Panc1 (cell line): ENCODE measurements at regions not wholly inside any gene's neighbourhood (a gene's known extent, or its start where the extent isn't known, plus 50 kb on each side); places are given as distances from the start of the nearest gene placed in this dataset.

ENCODE experiments used
- ATAC-seq: fragments of 200-7000 bp; cut with Tn5 transposase; 2 replicates; pipeline ENCODE4 v1.9.1; 2020; ENCODE audit warnings: mild to moderate bottlenecking, moderate library complexity
- BruUV-seq: library from RNA; stranded (reverse); fragments of 400-500 nt; replicated peaks from 2 replicates; lab custom pipeline; 2021; lab: Mats Ljungman, UMichigan
- CTCF ChIA-PET: fragments of 300-600 bp; sonication (Branson Sonifier 250); formaldehyde crosslinking; loops from one replicate; lab custom pipeline; 2022; ENCODE audit warnings: antibody characterized with exemption; lab: Charles Lee
- POLR2A ChIA-PET: fragments of 300-600 bp; sonication (Branson Sonifier 250); formaldehyde crosslinking; loops from one replicate; lab custom pipeline; 2022; ENCODE audit warnings: antibody characterized with exemption; lab: Charles Lee
- DNase-seq: peaks from one replicate; pipeline ENCODE4 v3.0.0-alpha.2; 2010; ENCODE audit warnings: low read depth, low spot score
- H3K27ac ChIP-seq: 2 replicates; pipeline ENCODE4 v1.5.1; 2011; ENCODE audit warnings: mild to moderate bottlenecking, low read length, inconsistent platforms
- H3K27me3 ChIP-seq: fragments of 200-500 bp; sonication (Bioruptor generic); 2 replicates; pipeline ENCODE4 v1.6.0; 2014; ENCODE audit warnings: low read length, inconsistent platforms; ENCODE audit not compliant: control insufficient read depth, insufficient read depth
- H3K36me3 ChIP-seq: fragments of 200-500 bp; sonication (Bioruptor generic); 2 replicates; pipeline ENCODE4 v1.5.1; 2014; ENCODE audit warnings: inconsistent platforms, mild to moderate bottlenecking, low read length, moderate library complexity; ENCODE audit not compliant: control insufficient read depth, insufficient read depth
- H3K4me1 ChIP-seq: 2 replicates; pipeline ENCODE4 v1.5.1; 2011; ENCODE audit warnings: inconsistent platforms, mild to moderate bottlenecking, low read length, moderate library complexity; ENCODE audit not compliant: control insufficient read depth, insufficient read depth
- H3K4me3 ChIP-seq, 2 experiments: 2 replicates each; pipeline ENCODE4 v1.5.1; 2011 to 2012; ENCODE audit warnings: low read depth in 2 of 2, low read length in 2 of 2, mild to moderate bottlenecking in 2 of 2, inconsistent platforms in 1 of 2, moderate library complexity in 1 of 2
- H3K9me3 ChIP-seq: fragments of 200-500 bp; sonication (Bioruptor generic); 2 replicates; pipeline ENCODE4 v1.5.1; 2014; ENCODE audit warnings: low read depth, mild to moderate bottlenecking, inconsistent platforms, low read length, moderate library complexity; ENCODE audit not compliant: control insufficient read depth, insufficient read depth
- POLR2AphosphoS5 ChIP-seq: IDR thresholded peaks from 2 replicates; pipeline ENCODE4 v1.6.1; 2012; ENCODE audit warnings: mild to moderate bottlenecking, low read depth, low read length, moderate library complexity
- SIN3A ChIP-seq: IDR thresholded peaks from 2 replicates; pipeline ENCODE4 v1.6.1; 2012; ENCODE audit warnings: low read depth, mild to moderate bottlenecking, low read length, moderate library complexity, borderline replicate concordance; ENCODE audit not compliant: insufficient read depth
- TCF7L2 ChIP-seq: IDR thresholded peaks from 2 replicates; pipeline ENCODE4 v1.6.1; 2011; ENCODE audit warnings: mild to moderate bottlenecking, low read depth, low read length, inconsistent platforms
- in situ Hi-C: cut with HindIII; loops from 2 replicates; pipeline ENCODE4 v1.10.0; 2016; ENCODE audit warnings: low sequenced_read_pairs, low pct_unique_long_range_greater_than_20kb
- intact Hi-C: fragments of 100-400 bp; cut with micrococcal nuclease; formaldehyde crosslinking; loops from one replicate; pipeline ENCODE4 v1.10.0; 2022; ENCODE audit not compliant: unreplicated experiment
- TF ChIP-seq, protein P1 (sequence below), 2 experiments: IDR thresholded peaks; 2 replicates each; pipeline ENCODE4 v1.6.1; 2011 to 2012; ENCODE audit warnings: low read depth in 2 of 2, control low read depth in 1 of 2, low read length in 1 of 2, mild to moderate bottlenecking in 1 of 2, moderate library complexity in 1 of 2; ENCODE audit not compliant: insufficient read depth in 1 of 2
- TF ChIP-seq, protein P2 (sequence below): fragments of 450-650 bp; IDR thresholded peaks from 2 replicates; pipeline ENCODE4 v1.5.1; 2017; ENCODE audit warnings: mild to moderate bottlenecking

DNA sequence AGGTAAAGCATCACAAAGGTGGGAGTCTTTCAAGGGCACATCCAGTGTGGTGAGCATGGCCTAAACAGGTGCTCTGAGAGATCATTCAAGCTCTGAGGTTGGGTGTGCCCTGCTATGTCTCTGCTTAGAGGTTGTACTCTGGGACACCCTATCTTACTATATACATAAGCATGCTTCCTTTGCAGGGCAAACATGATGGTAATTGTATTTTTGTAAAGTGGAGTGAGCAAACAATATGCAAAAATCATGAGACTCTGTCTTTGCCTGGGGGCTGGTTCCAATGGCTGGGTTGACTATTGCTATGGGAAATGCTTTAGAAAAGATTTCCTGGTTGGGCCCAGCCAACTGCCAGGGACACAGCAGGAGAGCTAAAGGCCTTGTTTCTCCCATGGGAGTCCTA, 315.1 kb upstream of the TLE3 start:
- Histone ChIP-seq H3K27me3 (no peaks in the 10 kb centered on the region), H3K4me3 (no peak overlapping the region), H3K27ac (no peak overlapping the region), H3K36me3 (no peaks in the 10 kb centered on the region), H3K4me1 (peaks cover 26% of the 10 kb centered on the region), H3K9me3 (0 out of 2 replicates have a peak, but pooled peaks cover 6% of the 10 kb centered on the region)
- in situ Hi-C loops = no loop called here
- intact Hi-C loops = no loop called here
- POLR2A ChIA-PET = no interaction called here
- ATAC-seq (no peak), DNase-seq (no peak)
- CTCF ChIA-PET = no interaction called here
- TF ChIP-seq TCF7L2 (no peak), POLR2AphosphoS5 (no peak), SIN3A (no peak)
- TF ChIP-seq, protein P1, sequence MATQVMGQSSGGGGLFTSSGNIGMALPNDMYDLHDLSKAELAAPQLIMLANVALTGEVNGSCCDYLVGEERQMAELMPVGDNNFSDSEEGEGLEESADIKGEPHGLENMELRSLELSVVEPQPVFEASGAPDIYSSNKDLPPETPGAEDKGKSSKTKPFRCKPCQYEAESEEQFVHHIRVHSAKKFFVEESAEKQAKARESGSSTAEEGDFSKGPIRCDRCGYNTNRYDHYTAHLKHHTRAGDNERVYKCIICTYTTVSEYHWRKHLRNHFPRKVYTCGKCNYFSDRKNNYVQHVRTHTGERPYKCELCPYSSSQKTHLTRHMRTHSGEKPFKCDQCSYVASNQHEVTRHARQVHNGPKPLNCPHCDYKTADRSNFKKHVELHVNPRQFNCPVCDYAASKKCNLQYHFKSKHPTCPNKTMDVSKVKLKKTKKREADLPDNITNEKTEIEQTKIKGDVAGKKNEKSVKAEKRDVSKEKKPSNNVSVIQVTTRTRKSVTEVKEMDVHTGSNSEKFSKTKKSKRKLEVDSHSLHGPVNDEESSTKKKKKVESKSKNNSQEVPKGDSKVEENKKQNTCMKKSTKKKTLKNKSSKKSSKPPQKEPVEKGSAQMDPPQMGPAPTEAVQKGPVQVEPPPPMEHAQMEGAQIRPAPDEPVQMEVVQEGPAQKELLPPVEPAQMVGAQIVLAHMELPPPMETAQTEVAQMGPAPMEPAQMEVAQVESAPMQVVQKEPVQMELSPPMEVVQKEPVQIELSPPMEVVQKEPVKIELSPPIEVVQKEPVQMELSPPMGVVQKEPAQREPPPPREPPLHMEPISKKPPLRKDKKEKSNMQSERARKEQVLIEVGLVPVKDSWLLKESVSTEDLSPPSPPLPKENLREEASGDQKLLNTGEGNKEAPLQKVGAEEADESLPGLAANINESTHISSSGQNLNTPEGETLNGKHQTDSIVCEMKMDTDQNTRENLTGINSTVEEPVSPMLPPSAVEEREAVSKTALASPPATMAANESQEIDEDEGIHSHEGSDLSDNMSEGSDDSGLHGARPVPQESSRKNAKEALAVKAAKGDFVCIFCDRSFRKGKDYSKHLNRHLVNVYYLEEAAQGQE (IDR thresholded peaks at IDR 0.05; ENCODE audit: insufficient read depth in 1 of 2, low read depth in 2 of 2, low read length in 1 of 2) = no peak
- TF ChIP-seq, protein P2, sequence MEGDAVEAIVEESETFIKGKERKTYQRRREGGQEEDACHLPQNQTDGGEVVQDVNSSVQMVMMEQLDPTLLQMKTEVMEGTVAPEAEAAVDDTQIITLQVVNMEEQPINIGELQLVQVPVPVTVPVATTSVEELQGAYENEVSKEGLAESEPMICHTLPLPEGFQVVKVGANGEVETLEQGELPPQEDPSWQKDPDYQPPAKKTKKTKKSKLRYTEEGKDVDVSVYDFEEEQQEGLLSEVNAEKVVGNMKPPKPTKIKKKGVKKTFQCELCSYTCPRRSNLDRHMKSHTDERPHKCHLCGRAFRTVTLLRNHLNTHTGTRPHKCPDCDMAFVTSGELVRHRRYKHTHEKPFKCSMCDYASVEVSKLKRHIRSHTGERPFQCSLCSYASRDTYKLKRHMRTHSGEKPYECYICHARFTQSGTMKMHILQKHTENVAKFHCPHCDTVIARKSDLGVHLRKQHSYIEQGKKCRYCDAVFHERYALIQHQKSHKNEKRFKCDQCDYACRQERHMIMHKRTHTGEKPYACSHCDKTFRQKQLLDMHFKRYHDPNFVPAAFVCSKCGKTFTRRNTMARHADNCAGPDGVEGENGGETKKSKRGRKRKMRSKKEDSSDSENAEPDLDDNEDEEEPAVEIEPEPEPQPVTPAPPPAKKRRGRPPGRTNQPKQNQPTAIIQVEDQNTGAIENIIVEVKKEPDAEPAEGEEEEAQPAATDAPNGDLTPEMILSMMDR = no peak
- no TSS peak for BruUV-seq

DNA sequence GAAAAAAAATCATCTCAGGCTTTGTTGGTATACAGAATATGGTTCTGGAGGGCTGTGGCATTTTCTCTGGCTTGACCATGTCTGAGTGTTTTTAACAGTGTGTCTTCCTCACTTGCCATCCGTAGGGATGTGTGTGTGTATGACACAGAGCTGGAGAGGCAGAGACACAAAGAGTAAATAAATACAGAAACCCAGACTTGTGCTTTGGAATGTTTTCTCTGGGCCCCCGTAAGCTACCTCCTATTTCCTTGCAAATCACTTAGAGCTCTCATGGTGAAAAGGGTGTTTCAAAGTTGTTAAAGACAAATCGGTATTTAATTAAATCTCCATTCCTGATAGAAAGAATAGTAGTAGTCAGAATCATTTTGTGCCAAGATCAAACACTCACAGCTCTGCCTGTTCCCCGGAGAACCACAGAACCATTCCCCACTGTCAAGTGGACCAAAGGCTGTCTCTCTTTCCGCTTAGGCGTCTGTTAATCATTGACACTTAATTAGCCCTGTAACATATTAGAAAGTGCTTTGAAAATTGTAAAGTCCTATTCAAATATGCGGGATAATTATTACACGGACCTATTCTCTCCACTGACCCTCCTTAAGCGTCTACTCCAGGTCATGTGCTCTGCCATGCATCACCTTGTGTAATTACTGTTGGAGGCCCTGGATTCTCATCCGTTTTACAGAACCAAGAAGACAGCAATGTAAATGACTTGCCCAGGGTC, 313.6 kb upstream of the TLE3 start:
- Histone ChIP-seq H3K27ac (peak overlapping the region; percentile 18; the same call in 1 of the 2 replicates), H3K4me1 (peaks cover 15% of the 10 kb centered on the region), H3K36me3 (no peaks in the 10 kb centered on the region), H3K9me3 (0 out of 2 replicates have a peak, but pooled peaks cover 6% of the 10 kb centered on the region), H3K27me3 (no peaks in the 10 kb centered on the region), H3K4me3 (no peak overlapping the region)
- intact Hi-C loops (no loop called here), in situ Hi-C loops (no loop called here)
- ATAC-seq = no peak
- no TSS peak for BruUV-seq
- CTCF ChIA-PET = no interaction called here
- TF ChIP-seq, protein P1 (IDR thresholded peaks at IDR 0.05; ENCODE audit: insufficient read depth in 1 of 2, low read depth in 2 of 2, low read length in 1 of 2) = no peak
- TF ChIP-seq SIN3A (no peak), POLR2AphosphoS5 (no peak), TCF7L2 (no peak)
- TF ChIP-seq, protein P2 = no peak
- POLR2A ChIA-PET = no interaction called here
- DNase-seq = no peak
